NB4 (cell line): ENCODE measurements at regions not wholly inside any gene's neighbourhood (a gene's known extent, or its start where the extent isn't known, plus 50 kb on each side); places are given as distances from the start of the nearest gene placed in this dataset.
"Not testable (repeated sequence)": the region's sequence is repeated elsewhere in the genome, so short reads cannot be mapped to it uniquely, and the experiment has no call there.

Experiments used
- MAX ChIP-seq: IDR thresholded peaks from 2 replicates; pipeline ENCODE4 v1.6.1; 2011; ENCODE audit warnings: low read depth, low read length
- MYC ChIP-seq: IDR thresholded peaks from 2 replicates; pipeline ENCODE4 v1.6.1; 2011; ENCODE audit warnings: low read depth, low read length
- TF ChIP-seq, protein P1 (sequence below): IDR thresholded peaks from one replicate; pipeline ENCODE4 v1.5.1; 2012; ENCODE audit warnings: low read depth, low read length

GRCh38 chr21:6035474-6036155 lies 4485.8 kb upstream of the TPTE start:
- not testable (repeated sequence) for TF ChIP-seq MAX, MYC
- TF ChIP-seq, protein P1, sequence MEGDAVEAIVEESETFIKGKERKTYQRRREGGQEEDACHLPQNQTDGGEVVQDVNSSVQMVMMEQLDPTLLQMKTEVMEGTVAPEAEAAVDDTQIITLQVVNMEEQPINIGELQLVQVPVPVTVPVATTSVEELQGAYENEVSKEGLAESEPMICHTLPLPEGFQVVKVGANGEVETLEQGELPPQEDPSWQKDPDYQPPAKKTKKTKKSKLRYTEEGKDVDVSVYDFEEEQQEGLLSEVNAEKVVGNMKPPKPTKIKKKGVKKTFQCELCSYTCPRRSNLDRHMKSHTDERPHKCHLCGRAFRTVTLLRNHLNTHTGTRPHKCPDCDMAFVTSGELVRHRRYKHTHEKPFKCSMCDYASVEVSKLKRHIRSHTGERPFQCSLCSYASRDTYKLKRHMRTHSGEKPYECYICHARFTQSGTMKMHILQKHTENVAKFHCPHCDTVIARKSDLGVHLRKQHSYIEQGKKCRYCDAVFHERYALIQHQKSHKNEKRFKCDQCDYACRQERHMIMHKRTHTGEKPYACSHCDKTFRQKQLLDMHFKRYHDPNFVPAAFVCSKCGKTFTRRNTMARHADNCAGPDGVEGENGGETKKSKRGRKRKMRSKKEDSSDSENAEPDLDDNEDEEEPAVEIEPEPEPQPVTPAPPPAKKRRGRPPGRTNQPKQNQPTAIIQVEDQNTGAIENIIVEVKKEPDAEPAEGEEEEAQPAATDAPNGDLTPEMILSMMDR = not testable (repeated sequence)
